H9 (cell line): ENCODE measurements at regions not wholly inside any gene's neighbourhood (a gene's known extent, or its start where the extent isn't known, plus 50 kb on each side); places are given as distances from the start of the nearest gene placed in this dataset.

Experiments
- DNase-seq: peaks from one replicate; pipeline ENCODE4 v3.0.0-alpha.2; 2017
- H2AFZ ChIP-seq: one replicate; pipeline ENCODE4 v1.6.1; 2013; ENCODE audit warnings: mild to moderate bottlenecking, low read length, control low read depth, moderate library complexity
- H2AK5ac ChIP-seq: 2 replicates; pipeline ENCODE4 v1.6.1; 2013; ENCODE audit warnings: low read length, control low read depth, mixed read lengths; ENCODE audit not compliant: insufficient read length
- H2BK120ac ChIP-seq: one replicate; pipeline ENCODE4 v1.6.1; 2013; ENCODE audit warnings: low read depth, mild to moderate bottlenecking, low read length, control low read depth, inconsistent platforms; ENCODE audit not compliant: poor library complexity, severe bottlenecking
- H2BK12ac ChIP-seq: 2 replicates; pipeline ENCODE4 v1.6.1; 2013; ENCODE audit warnings: low read length, control low read depth, mixed read lengths, low read depth; ENCODE audit not compliant: insufficient read length
- H2BK15ac ChIP-seq: 2 replicates; pipeline ENCODE4 v1.6.1; 2013; ENCODE audit warnings: low read depth, low read length, control low read depth
- H2BK20ac ChIP-seq: one replicate; pipeline ENCODE4 v1.6.1; 2013; ENCODE audit warnings: low read depth, mild to moderate bottlenecking, low read length, control low read depth, inconsistent platforms; ENCODE audit not compliant: poor library complexity, severe bottlenecking
- H2BK5ac ChIP-seq: 2 replicates; pipeline ENCODE4 v1.6.1; 2013; ENCODE audit warnings: low read length, control low read depth, mixed read lengths; ENCODE audit not compliant: insufficient read length
- H3K14ac ChIP-seq: 2 replicates; pipeline ENCODE4 v1.6.1; 2013; ENCODE audit warnings: low read length, control low read depth; ENCODE audit not compliant: insufficient read depth
- H3K18ac ChIP-seq: 2 replicates; pipeline ENCODE4 v1.6.1; 2013; ENCODE audit warnings: low read depth, mild to moderate bottlenecking, mixed read lengths, low read length, control low read depth; ENCODE audit not compliant: insufficient read length
- H3K23ac ChIP-seq: 2 replicates; pipeline ENCODE4 v1.6.1; 2013; ENCODE audit warnings: low read length, control low read depth, mixed read lengths, low read depth; ENCODE audit not compliant: insufficient read length
- H3K23me2 ChIP-seq: 2 replicates; pipeline ENCODE4 v1.6.1; 2013; ENCODE audit warnings: low read depth, mild to moderate bottlenecking, mixed read lengths, low read length, control low read depth; ENCODE audit not compliant: insufficient read length, poor library complexity, severe bottlenecking
- H3K27ac ChIP-seq: 2 replicates; pipeline ENCODE4 v1.5.1; 2013; ENCODE audit warnings: low read length, control low read depth, mixed read lengths, low read depth; ENCODE audit not compliant: insufficient read length
- H3K27me3 ChIP-seq: 2 replicates; pipeline ENCODE4 v1.6.1; 2013; ENCODE audit warnings: low read length, control low read depth, inconsistent platforms; ENCODE audit not compliant: insufficient read depth
- H3K4ac ChIP-seq: 2 replicates; pipeline ENCODE4 v1.6.1; 2013; ENCODE audit warnings: low read depth, mild to moderate bottlenecking, control low read depth, inconsistent platforms, low read length, moderate library complexity
- H3K4me1 ChIP-seq: 2 replicates; pipeline ENCODE4 v1.6.1; 2013; ENCODE audit warnings: low read length, control low read depth, inconsistent platforms; ENCODE audit not compliant: insufficient read depth
- H3K4me2 ChIP-seq: 2 replicates; pipeline ENCODE4 v1.6.1; 2013; ENCODE audit warnings: low read length, control low read depth, mixed read lengths; ENCODE audit not compliant: insufficient read length, insufficient read depth
- H3K56ac ChIP-seq: 2 replicates; pipeline ENCODE4 v1.6.1; 2013; ENCODE audit warnings: low read depth, mild to moderate bottlenecking, mixed read lengths, low read length, control low read depth; ENCODE audit not compliant: insufficient read length
- H3K79me1 ChIP-seq: 2 replicates; pipeline ENCODE4 v1.6.1; 2013; ENCODE audit warnings: low read depth, mild to moderate bottlenecking, moderate library complexity, low read length, control low read depth, inconsistent platforms; ENCODE audit not compliant: insufficient read depth, poor library complexity, severe bottlenecking
- H3K79me2 ChIP-seq: 2 replicates; pipeline ENCODE4 v1.6.1; 2013; ENCODE audit warnings: low read length, control low read depth, inconsistent platforms; ENCODE audit not compliant: insufficient read depth
- H3K9ac ChIP-seq: 2 replicates; pipeline ENCODE4 v1.6.1; 2013; ENCODE audit warnings: low read length, control low read depth, mixed read lengths; ENCODE audit not compliant: insufficient read length; ENCODE audit errors: extremely low read depth
- H3K9me3 ChIP-seq: one replicate; pipeline ENCODE4 v1.6.1; 2013; ENCODE audit warnings: low read depth, low read length, inconsistent platforms; ENCODE audit not compliant: control insufficient read depth
- H3T11ph ChIP-seq: one replicate; pipeline ENCODE4 v1.6.1; 2013; ENCODE audit warnings: mild to moderate bottlenecking, low read length, control low read depth, inconsistent platforms
- H4K20me1 ChIP-seq: one replicate; pipeline ENCODE4 v1.6.1; 2013; ENCODE audit not compliant: control insufficient read depth, insufficient read length, insufficient read depth
- H4K5ac ChIP-seq: 2 replicates; pipeline ENCODE4 v1.6.1; 2013; ENCODE audit warnings: low read depth, mild to moderate bottlenecking, mixed read lengths, low read length, control low read depth; ENCODE audit not compliant: insufficient read length
- H4K8ac ChIP-seq: replicated peaks from 2 replicates; pipeline ENCODE4 v1.6.1; 2013; ENCODE audit warnings: low read length, control low read depth, mixed read lengths, low read depth; ENCODE audit not compliant: insufficient read length
- H4K91ac ChIP-seq: 2 replicates; pipeline ENCODE4 v1.6.1; 2013; ENCODE audit warnings: low read depth, mild to moderate bottlenecking, moderate library complexity, mixed read lengths, low read length, control low read depth; ENCODE audit not compliant: insufficient read length
- H3K27ac Mint-ChIP-seq, 3 experiments: 2 replicates in 2 of 3; 3 replicates in 1 of 3; pipeline ENCODE4 v1.8.0; 2020 to 2021; ENCODE audit warnings: mixed read lengths in 3 of 3, mild to moderate bottlenecking in 1 of 3, moderate library complexity in 1 of 3
- H3K27me3 Mint-ChIP-seq: 2 replicates; pipeline ENCODE4 v1.8.0; 2021; ENCODE audit warnings: low read depth, mild to moderate bottlenecking, moderate library complexity, mixed read lengths
- H3K36me3 Mint-ChIP-seq, 3 experiments: 2 replicates in 2 of 3; 3 replicates in 1 of 3; pipeline ENCODE4 v1.8.0; 2020 to 2021; ENCODE audit warnings: low read depth in 3 of 3, mixed read lengths in 3 of 3; ENCODE audit not compliant: insufficient read depth in 1 of 3
- H3K4me1 Mint-ChIP-seq, 2 experiments: 2 replicates each; pipeline ENCODE4 v1.8.0; 2020; ENCODE audit warnings: mixed read lengths in 2 of 2
- H3K4me3 Mint-ChIP-seq, 2 experiments: 2 replicates in 1 of 2; 3 replicates in 1 of 2; pipeline ENCODE4 v1.8.0; 2020 to 2021; ENCODE audit warnings: mild to moderate bottlenecking in 2 of 2, mixed read lengths in 2 of 2, moderate library complexity in 1 of 2
- H3K9me3 Mint-ChIP-seq, 2 experiments: 2 replicates in 1 of 2; 3 replicates in 1 of 2; pipeline ENCODE4 v1.8.0; 2020; ENCODE audit warnings: mild to moderate bottlenecking in 2 of 2, mixed read lengths in 2 of 2, moderate library complexity in 1 of 2
- WGBS: extraction: QIAGEN DNeasy Blood & Tissue Kit; methylation state at CpG from one replicate; pipeline ENCODE4 v1.1.7; 2013; ENCODE audit warnings: missing lambda C conversion rate, low lambda C conversion rate, mixed read lengths; ENCODE audit not compliant: insufficient read length; ENCODE audit errors: extremely low coverage; 5-methylcytosine and 5-hydroxymethylcytosine counted together
- TF ChIP-seq, protein P1 (sequence below): fragments of 200-600 bp; sonication (generic); conservative IDR thresholded peaks from 3 replicates; pipeline ENCODE4 v1.8.0; 2021; ENCODE audit warnings: antibody characterized with exemption, mild to moderate bottlenecking

DNA sequence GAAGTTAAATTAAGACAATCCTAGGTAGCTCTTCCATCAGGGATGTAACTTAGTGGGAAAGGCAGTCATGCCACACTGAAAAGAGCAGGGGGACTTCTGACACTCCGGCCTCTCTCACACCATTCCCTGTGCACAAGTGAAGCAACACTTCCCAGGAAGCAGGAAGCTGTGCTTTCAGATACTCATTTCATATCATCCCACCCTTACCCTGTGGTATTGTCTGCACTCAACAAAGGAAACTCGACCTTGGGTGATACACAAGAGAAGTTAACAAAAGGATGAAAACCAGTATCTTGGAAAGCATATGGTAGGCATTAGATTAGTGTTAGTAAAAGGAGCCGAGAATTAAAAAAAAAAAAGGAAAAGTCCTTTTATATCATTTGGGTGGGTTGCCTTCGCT lies 61.3 kb upstream of the MDM1 start:
- Histone ChIP-seq H4K8ac (no peak overlapping the region), H3K27ac (no peak overlapping the region), H3K4me1 (no peaks in the 10 kb centered on the region), H4K5ac (no peak overlapping the region), H2AK5ac (no peak overlapping the region), H2BK5ac (no peak overlapping the region), H2BK20ac (no peak overlapping the region), H4K91ac (no peak overlapping the region), H3K27me3 (no peaks in the 10 kb centered on the region), H3K4me2 (no peak overlapping the region), H2AFZ (no peak overlapping the region), H3K9me3 (no peaks in the 10 kb centered on the region), H4K20me1 (no peaks in the 10 kb centered on the region), H3K23me2 (no peaks in the 10 kb centered on the region), H3K9ac (no peak overlapping the region), H2BK120ac (no peak overlapping the region), H3K23ac (no peak overlapping the region), H2BK12ac (no peak overlapping the region), H3T11ph (no peak overlapping the region), H3K4ac (no peak overlapping the region), H3K79me1 (no peaks in the 10 kb centered on the region), H3K56ac (no peak overlapping the region), H2BK15ac (no peak overlapping the region), H3K14ac (no peak overlapping the region), H3K18ac (no peak overlapping the region), H3K79me2 (no peaks in the 10 kb centered on the region)
- H3K36me3 Mint-ChIP-seq = peaks cover 2 to 9% (median 8%) of the 10 kb centered on the region in 3 experiments; a peak in 5 of 7 replicates
- no peaks in the 10 kb centered on the region for H3K27me3 Mint-ChIP-seq
- no peak overlapping the region for H3K4me3 Mint-ChIP-seq
- H3K9me3 Mint-ChIP-seq = peaks cover 11 to 12% of the 10 kb centered on the region in 2 experiments
- H3K27ac Mint-ChIP-seq = no peak overlapping the region
- WGBS = no CpG with 5 or more reads among the region's 4 CpGs
- TF ChIP-seq, protein P1, sequence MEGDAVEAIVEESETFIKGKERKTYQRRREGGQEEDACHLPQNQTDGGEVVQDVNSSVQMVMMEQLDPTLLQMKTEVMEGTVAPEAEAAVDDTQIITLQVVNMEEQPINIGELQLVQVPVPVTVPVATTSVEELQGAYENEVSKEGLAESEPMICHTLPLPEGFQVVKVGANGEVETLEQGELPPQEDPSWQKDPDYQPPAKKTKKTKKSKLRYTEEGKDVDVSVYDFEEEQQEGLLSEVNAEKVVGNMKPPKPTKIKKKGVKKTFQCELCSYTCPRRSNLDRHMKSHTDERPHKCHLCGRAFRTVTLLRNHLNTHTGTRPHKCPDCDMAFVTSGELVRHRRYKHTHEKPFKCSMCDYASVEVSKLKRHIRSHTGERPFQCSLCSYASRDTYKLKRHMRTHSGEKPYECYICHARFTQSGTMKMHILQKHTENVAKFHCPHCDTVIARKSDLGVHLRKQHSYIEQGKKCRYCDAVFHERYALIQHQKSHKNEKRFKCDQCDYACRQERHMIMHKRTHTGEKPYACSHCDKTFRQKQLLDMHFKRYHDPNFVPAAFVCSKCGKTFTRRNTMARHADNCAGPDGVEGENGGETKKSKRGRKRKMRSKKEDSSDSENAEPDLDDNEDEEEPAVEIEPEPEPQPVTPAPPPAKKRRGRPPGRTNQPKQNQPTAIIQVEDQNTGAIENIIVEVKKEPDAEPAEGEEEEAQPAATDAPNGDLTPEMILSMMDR = no peak
- DNase-seq = no peak
- no peaks in the 10 kb centered on the region for H3K4me1 Mint-ChIP-seq
